GM21447 (cell line): ENCODE measurements at regions not wholly inside any gene's neighbourhood (a gene's known extent, or its start where the extent isn't known, plus 50 kb on each side); places are given as distances from the start of the nearest gene placed in this dataset.
A peak's percentile ranks its signal among the peaks of the same experiment; 100 is the strongest.
"Not testable (repeated sequence)": the region's sequence is repeated elsewhere in the genome, so short reads cannot be mapped to it uniquely, and the experiment has no call there.

Experiments used
- ATAC-seq: cut with Tn5 transposase; IDR thresholded peaks from one replicate; pipeline ENCODE4 v1.9.1; 2021; ENCODE audit not compliant: unreplicated experiment

GRCh38 chr6:131336596-131336995, 201.3 kb downstream of the AKAP7 start:
- ATAC-seq, result no peak

GRCh38 chr6:131346896-131347295, 211.6 kb downstream of the AKAP7 start:
- not testable (repeated sequence) for ATAC-seq

- ATAC-seq, result no peak
Observed at GRCh38 chr6:131348572-131348971, 213.3 kb downstream of the AKAP7 start.

GRCh38 chr6:131349199-131349598, 213.9 kb downstream of the AKAP7 start:
- ATAC-seq, result no peak

- ATAC-seq, result no peak
Observed at GRCh38 chr6:131353106-131353505, 217.8 kb downstream of the AKAP7 start.

GRCh38 chr6:131353876-131354275, 218.6 kb downstream of the AKAP7 start:
- ATAC-seq, result no peak

- no peak for ATAC-seq
Observed at GRCh38 chr6:131354356-131354755, 218.7 kb upstream of the ARG1 start.

GRCh38 chr6:131356161-131356560, 216.9 kb upstream of the ARG1 start:
- no peak for ATAC-seq

- no peak for ATAC-seq
Observed at GRCh38 chr6:131357501-131357900, 215.5 kb upstream of the ARG1 start.

- no peak for ATAC-seq
Observed at GRCh38 chr6:131362070-131362469, 211.0 kb upstream of the ARG1 start.

GRCh38 chr6:131362696-131363095, 210.3 kb upstream of the ARG1 start:
- no peak for ATAC-seq

GRCh38 chr6:131363947-131364834, 208.8 kb upstream of the ARG1 start:
- ATAC-seq, result no peak

GRCh38 chr6:131366223-131366622, 206.8 kb upstream of the ARG1 start:
- no peak for ATAC-seq

- ATAC-seq, result no peak
Observed at GRCh38 chr6:131367206-131367873, 205.7 kb upstream of the ARG1 start.

GRCh38 chr6:131368198-131368911, 204.7 kb upstream of the ARG1 start:
- peak; percentile 86 for ATAC-seq

GRCh38 chr6:131372535-131372934, 200.5 kb upstream of the ARG1 start:
- no peak for ATAC-seq

GRCh38 chr6:131377112-131377705, 195.8 kb upstream of the ARG1 start:
- ATAC-seq, result no peak

- no peak for ATAC-seq
Observed at GRCh38 chr6:131378874-131379273, 194.2 kb upstream of the ARG1 start.

GRCh38 chr6:131379948-131380347, 193.1 kb upstream of the ARG1 start:
- ATAC-seq, result no peak

- no peak for ATAC-seq
Observed at GRCh38 chr6:131381052-131381708, 191.8 kb upstream of the ARG1 start.

GRCh38 chr6:131381709-131382093, 191.3 kb upstream of the ARG1 start:
- ATAC-seq, result no peak
